ENCODE measurements at regions not wholly inside any gene's neighbourhood (a gene's known extent, or its start where the extent isn't known, plus 50 kb on each side); places are given as distances from the start of the nearest gene placed in this dataset.

DNA sequence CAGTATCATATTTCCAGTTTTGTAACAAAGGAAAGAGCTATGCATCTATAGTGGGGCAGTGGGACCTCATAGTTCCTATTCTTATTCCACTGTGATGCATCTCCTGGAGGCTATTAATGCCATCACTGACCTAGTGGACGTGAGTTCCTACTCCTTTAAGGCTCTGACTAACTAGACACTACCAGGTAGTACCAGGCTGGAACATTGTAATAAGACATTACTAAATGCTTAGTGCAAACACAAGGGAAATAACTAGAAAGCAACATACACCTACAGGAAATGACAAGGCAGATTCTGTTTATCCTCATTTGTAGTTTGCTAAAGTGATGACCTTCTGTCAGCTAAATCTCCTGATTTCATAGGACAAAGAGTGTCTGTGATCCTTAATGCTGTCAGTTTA is 192.5 kb downstream of the POSTN start:
- no peak for DNase-seq

DNA sequence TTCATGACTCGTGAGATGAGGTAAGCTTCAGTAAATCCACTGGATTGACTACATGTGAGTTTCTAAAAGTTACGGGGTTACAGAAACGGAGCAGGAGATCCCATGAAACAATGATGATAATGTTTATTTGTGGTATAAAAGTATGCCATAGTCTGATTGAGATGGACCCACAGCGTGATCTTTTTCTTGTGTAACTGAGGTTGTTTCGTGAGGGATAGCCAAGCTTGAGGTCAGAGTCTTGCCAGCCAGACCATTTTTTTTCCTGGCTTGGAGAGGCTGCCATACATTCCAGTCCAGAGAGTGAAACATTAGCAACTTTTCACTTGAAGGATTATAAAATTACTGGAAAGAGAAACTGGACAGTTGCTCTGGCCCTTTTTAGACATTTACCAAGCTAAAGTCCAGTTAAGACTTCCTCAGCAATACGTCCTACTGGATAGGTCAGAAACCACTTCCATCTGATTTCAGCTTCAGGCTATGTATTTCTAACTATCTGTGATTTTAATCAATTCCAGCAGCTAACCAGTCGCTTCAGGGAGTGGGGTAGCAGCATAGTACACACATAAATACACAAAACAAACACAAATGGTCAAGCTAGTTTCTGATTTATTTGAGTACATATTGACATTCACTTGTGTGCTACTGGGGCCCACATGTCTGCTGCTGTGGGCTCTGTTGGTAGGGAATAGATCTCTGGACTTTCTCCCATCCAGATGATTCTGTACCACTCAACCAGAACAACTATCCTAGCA is 194.6 kb downstream of the POSTN start:
- DNase-seq: no peak

DNA sequence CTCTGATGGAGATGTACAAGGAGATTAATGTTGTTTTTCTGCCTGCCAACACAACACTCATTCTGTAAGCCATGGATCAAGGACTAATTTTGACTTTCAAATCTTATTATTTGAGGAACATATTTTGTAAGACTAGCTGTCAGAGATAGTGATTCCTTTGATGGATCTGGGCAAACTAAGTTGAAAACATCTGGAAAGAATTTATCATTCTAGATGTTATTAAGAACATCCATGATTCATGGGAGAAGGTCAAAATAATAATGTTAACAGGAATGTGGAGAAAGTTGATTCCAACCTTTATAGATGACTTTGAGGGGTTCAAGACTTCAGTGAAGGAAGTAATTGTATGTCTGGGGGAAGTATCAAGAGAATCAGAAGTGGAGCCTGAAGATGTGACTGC is 196.8 kb downstream of the POSTN start:
- DNase-seq: no peak

DNA sequence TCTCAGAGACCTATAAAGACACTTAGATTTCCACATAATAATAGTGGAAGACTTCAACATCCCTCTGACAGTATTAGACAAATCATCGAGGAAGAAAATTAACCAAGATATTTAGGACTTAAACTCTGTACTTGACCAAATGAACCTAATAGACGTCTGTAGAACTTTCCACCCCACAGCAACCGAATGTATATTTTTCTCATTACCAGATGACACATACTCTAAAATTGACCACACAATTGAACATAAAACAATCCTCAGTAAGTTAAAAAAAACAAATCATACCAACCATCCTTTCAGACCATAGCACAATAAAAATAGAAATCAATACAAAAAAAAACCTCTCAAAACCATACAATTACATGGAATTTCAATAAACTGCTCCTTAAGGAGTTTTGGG is 201.0 kb downstream of the POSTN start:
- DNase-seq: no peak

DNA sequence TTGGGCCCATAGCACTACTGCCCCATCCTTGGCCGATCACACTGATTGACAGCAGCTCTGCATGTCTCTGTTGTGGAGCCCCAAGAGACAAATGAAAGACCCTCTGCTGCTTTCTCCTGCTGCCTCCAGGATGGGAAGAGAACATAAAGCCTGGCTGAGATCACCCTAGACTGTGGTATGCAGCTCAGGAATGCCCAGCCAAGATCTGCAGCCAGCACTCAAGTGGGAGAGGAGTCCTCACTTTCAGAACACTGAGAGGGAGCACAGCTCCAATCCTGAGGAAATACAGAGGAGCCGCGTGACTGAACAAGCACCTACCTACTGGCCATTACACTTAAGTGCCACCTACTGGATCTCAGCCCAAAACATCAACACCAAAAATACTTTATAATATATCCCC is 203.0 kb downstream of the POSTN start:
- no peak for DNase-seq

DNA sequence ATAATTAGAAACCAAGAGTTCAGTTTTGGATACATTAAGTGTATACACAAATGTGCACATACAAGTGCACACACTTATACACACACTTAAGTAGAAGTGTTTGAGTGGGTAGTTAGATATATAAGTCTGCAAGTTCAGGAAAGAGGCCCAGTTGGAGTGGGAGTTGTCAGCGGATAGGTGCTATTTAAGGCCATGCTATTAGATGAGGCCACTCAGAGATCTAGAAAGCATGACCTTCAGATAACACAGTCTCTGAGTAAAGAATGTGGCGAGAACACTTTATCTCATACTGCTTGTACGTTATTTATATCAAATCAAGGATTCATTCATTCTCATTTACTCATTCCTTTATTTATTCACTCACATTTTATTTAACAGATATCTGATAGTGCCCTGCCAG is 206.2 kb downstream of the POSTN start:
- no peak for DNase-seq

DNA sequence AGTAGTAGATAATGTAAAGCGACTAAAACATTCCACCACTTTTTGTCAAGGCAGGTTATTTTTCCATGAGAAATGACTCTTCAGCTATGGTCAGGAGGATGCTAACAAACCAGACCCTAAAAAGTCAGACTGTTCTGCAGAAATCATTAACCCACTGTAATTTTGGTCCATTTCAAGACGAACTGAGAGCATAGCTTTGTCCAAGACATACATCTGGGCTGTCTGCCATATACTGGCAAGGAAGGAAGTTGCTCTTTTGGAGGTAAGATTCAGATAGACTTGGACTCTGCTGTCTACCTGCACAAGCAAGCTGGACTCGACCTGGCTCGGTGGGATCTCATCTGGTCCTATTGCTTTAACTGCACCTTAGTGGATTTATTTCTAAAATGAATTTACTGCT is 207.8 kb downstream of the POSTN start:
- DNase-seq: no peak

DNA sequence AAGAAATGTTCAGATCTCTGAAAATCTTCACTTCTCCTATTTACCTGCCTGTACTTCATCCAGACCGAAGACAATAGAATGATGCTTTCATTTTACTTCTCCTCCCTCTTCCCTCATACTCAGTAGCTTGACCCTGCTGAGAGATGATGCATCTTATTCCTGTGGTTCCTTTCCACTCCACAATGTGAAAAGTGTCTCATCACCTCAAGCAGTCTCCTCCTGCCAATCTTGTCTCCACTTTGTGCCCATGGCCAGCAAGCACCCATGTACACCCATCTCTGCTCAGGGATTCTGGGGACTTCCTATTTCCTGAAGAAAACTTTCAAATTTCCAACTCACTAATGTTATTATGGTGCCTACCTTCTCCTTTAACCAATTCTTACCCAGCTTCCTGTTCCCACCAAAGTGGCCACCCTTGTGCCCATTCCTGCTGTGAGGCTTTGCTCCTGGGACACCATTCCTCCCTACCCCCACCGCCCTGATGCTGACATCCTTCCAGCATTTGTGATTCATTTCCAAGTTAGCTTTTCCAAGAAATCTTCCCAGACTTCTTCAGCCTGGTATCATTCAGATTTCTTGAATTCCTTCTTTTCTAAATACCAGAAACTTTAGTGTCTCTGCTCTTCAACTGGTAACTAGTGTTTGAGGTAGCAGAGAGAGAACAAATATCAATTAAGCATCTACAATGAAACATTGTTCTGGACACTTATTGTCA is 212.5 kb downstream of the POSTN start:
- no peak for DNase-seq

DNA sequence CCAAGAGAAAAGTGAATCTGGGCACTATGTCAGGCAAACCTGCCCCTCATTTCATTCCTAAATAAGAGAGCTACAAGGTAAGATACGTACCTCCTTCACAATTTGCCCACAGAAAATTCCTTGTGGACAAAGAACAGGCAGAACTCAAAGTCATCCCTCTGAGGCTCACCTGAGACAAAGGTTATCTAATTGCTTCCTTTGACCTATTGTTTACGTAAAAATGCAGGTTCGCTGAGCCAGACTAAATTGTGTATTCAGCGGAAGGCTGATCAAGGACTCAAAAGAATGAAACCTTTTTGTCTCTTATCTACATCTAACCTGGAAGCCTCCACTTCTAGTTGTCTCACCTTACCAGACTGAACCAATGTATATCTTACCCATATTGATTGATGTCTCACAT is 213.3 kb downstream of the POSTN start:
- no peak for DNase-seq

DNA sequence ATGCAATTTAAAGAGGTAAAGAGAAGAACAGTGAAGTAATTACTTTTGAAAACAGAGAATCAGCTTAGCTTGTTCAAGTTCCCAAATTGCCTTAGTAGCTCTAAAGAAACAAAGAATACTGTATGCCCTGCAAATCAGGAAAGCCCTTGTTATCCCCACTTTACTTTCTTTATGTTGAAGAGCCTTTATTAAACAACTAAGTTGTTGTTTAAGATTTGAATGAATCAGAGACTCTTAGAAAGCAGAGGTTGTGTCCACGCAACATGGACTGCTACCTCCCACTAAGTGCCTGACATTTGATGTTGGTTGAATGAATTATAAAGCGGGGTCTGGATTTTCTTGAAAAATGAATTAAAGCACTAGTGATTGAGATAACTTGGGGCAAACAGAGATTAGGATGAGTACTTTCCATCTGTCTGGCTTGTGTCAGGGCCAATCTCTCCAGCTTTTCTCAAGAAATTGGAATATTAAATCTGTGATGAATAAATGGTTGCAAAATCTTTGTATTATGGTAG is 214.7 kb downstream of the POSTN start:
- DNase-seq: no peak

DNA sequence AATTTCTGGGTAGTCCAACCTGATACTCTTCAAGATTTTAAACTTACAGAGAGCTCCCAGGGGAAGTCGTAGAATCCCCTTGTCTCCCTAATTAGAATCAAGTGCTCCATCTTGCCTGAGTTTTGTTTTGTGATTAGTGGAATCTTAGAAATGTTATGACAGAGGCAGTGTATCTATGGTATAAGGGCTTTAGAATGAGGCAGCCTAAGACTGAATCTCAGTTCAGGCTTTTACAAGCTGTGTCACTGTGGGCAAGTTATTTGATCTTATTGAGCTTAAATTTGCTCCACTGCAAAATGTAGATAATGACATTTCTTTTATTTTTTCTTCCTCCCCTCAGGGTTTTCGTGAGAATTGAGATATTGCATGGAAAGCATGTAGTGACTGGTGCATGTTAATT is 215.5 kb downstream of the POSTN start:
- no peak for DNase-seq

DNA sequence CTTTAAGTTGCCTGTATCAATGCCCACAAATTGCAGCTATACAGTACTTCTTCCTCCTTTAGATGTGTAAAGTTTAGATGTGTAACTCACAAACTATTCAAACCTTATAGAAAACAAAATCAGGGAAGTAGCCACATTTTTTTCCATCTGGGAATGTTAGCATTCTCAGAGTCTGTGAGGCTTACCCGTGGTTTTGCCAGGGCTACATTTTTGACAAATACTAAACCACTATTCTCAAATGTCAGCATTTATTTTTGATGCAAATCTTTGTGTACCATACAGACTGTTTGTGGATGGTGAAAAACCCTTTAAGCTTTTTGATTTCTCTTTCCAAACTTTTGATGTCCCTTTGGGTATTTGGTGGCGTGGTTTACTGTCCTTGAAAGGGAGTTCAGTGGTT is 216.4 kb downstream of the POSTN start:
- DNase-seq: no peak

DNA sequence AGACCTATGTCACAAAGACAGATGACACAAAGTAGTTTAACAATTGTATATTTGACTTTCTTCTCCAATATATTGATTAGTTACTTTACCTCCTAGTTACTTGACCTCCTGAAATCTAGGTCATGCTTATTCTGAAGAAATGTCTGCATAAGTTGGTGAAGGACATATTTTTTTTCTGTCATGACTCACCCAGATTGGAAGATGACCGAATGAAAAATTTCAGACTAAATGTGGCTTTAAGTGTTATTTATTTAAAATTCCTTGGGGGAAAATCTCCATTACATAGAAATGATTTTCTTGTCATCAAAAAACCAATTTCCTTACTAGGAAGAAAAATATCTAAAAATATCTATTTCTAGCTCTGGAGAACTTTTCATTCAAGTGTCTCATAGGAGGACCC is 217.1 kb downstream of the POSTN start:
- no peak for DNase-seq

DNA sequence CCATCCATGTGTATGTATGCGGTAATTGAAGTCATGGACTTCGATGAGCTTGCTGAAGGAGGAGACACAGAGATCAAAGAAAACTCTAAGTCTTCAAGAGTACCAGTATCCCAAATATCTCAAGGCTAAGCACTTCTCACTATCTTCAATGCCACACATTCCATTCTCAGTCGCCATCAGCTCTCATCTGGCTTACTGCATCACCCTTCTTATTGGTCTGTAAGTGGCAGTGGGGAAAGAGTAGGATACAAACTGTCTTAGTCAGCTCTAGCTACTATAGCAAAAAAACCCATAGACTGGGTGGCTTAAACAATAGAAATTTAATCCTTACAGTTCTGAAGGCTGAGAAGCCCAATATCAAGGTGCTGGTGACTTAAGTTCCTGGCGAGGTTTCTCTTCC is 218.7 kb downstream of the POSTN start:
- DNase-seq: no peak

DNA sequence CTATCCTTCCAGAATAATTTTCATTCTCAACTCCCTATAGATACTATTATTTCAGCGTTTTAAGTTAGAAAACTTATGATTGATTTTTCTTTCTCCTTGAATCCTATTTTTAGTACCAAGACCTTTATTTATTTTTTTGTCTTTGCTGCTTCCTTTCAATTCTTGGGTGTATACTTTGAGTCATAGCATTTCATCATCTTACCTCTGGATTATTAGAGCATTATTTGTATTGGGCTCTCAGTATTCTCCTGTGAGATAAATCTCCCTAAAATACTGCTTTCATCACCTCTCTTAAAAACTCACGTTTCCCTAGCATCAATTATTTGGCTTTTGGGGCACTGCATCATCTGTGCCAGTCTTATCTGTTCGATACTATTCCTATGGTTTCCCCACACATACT is 222.8 kb downstream of the POSTN start:
- DNase-seq: no peak

DNA sequence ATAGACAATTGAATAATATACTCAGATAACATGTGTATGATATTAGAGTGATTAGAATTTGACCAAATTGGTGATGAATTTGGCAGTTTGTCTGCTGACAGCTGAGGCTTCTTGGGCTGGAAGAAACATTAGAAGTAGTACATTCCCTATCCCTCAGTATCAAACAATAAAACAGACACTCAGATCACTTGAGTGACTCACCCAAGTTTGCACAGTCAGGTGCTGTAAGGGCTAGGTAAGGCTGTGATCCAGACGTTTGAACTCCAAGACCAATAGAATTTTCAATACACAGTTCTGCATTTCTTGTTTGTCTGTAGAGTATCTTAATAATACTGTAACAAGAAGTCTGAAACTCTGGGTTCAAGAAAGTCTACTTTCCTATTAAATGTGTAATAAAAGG is 223.5 kb downstream of the POSTN start:
- DNase-seq: no peak

DNA sequence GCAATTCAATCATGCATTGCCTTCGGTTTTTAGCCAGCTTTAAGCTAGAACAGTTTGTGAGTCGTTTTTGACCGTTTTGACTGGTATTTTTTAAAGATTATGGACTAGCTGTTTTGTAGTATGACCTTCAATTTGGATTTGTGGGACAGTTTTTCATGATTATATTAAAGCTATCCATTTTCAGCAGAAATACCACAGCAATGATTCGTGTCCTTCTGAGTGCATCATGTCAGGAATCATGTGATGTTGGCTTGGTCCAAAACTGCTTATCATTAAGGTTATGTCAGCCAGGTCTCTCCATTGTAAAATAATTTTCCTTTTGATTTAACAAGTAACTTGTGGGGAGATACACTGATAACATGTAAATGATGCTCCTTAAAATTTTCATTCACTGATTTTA is 229.0 kb downstream of the POSTN start:
- no peak for DNase-seq

DNA sequence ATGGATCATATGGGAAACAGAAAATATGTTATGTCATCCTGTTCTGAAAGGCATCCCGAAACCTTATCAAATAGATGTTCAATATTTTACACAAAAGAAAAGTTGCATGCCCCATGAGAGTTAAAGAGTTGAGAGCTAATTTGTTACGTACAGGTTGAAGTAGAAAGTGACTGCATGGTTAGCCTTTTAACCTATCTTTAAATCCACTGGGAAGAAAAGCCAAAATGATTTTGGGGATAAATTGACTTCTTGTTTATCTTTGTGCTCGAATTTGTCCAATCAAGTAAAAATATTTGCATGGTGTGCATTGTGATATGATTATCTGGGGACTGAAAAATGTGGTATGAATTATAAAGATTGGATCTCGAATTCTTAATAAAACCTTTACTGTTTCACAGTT is 230.1 kb downstream of the POSTN start:
- no peak for DNase-seq

DNA sequence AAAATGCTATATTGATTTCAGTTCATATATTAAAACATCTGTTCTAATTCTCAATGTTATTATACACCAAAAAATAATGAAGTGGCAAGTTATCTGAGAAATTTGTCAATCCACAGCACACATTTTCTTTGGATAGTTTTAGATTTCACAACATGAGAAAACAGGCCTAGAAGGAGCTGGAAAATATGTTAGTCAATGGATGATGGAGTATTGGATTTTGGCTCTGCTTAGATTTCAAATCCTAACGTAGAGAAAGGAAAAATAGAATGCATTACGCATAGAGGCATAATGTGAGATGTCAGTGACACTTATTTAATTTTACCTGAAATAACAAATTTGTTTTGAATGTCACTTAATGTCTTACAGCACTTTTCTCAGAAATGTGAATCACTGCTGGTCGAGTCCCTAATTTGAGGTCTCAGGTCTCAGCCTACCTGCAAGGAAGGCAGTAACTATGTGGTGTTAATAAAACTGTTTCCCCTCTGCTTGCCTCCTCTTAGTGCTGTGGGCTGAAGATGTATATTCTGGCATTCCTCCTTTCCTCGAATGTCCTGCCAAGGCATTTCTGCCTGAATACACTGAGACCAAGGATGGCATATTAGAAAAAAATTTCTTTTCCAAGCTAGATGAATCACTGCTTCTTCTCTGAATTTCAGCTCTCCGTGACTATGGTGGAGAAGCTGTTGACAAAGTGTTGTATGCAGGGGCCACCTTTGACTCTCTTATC is 232.4 kb downstream of the POSTN start:
- no peak for DNase-seq

DNA sequence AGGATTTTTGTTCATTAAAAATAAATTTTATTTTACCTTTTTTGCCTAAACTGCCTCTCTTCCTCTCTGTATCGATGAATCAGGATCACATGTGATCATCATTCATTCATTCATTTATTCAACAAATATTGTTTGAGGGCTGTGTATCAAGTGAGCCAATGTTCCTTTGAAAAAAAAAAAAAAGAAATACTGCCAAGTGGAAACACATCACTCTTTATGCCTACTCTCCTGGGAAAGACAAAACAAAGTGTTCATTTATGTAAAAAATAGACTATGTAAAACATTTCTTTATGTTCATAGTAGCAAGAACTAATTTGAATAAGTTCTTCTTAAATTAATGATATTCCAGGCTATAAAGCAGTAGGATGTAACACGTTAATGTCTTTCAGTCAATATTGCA is 233.1 kb downstream of the POSTN start:
- DNase-seq: no peak

DNA sequence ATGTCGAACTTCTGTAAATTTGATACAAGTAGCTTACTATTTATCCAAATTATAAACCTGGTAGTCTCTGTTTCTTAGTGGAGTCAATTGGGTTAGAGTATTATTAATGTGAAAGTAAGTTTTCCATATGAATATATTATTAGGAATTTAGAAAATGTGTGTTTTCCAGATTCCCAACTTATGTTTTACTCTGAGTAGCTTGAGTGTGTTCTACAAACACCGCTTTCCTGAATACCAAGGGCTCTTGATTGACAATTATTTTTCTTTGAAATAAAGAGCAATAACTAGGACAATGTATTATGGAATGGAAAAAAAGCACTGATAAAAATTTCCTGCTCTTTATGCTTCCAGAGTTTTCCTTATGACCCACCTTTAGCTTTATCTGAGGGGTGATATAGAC is 233.6 kb downstream of the POSTN start:
- no peak for DNase-seq

DNA sequence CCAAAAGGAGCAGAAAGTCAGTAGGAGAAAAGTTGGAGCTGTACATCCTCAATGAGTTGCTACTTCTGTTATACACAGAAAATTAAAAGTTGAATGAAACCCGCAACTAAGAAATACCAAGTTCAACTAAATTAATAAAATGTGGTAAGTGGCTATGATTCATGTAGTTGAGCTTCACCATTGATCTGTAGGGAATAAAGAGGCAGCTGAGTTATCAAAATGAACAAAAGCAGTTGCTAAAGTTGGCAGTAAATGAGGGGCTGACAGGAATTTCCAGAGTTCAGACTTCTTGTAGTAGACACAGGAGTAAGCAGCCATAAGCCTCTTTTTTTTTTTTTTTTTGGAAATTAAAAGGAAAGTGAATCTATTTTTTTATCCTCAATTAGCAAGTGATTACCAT is 234.6 kb downstream of the POSTN start:
- DNase-seq: no peak

DNA sequence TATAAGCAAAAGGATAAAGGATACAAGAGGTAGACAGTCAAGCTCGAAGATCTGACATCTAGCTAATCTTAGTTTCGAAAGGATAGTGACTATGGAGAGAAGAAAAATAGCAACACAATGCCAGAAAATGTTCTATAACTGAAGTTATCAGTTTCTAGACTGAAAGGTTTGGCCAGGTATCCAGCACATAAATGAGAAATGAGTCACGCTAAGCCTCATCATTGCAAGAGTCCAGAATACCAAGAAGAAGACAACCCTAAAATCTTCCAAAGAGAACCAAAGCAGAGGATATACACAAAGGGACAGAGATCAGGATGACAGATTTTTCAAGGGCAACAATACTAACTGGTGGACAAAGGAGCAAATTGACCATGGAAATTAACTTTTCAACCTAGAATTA is 237.0 kb downstream of the POSTN start:
- DNase-seq: no peak

DNA sequence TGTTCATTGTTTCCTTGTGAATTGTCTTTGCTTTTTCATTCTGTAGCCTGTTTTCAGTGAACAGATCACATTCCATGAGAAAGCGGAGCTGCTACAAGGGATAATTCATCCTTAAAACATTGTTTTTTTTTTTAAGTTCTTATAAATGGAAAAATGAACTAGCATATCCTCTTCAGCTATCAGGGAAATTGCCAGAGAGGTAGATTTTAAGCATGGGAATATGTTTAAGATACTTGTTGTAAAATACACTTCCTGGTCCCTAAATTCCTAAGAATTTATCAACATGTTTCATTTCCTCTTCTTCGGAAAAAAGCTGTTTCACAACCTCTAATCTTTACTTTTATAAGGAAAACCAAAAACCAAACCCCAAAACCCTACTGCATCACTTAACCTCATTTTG is 238.0 kb downstream of the POSTN start:
- DNase-seq: no peak

Data from inflammatory macrophage (primary cell).